Caco-2 (cell line): ENCODE measurements at regions not wholly inside any gene's neighbourhood (a gene's known extent, or its start where the extent isn't known, plus 50 kb on each side); places are given as distances from the start of the nearest gene placed in this dataset.

Source experiments
- BruUV-seq: library from RNA; stranded (reverse); fragments of 400-500 nt; replicated peaks from 2 replicates; lab custom pipeline; 2021; lab: Mats Ljungman, UMichigan
- CTCF ChIA-PET: fragments of 300-600 bp; sonication (Branson Sonifier 250); formaldehyde crosslinking; loops from one replicate; lab custom pipeline; 2022; ENCODE audit warnings: antibody characterized with exemption; lab: Charles Lee
- POLR2A ChIA-PET: fragments of 300-600 bp; sonication (Branson Sonifier 250); formaldehyde crosslinking; loops from one replicate; lab custom pipeline; 2022; ENCODE audit warnings: antibody characterized with exemption; lab: Charles Lee
- DNase-seq, 2 experiments: peaks; one replicate each; pipeline versions ENCODE4 v3.0.0 to v3.0.0-alpha.2; 2020 to 2022
- H3K27me3 ChIP-seq: replicated peaks from 2 replicates; pipeline ENCODE4 v1.6.0; 2011; ENCODE audit warnings: low read length; ENCODE audit not compliant: control insufficient read depth, insufficient read depth
- H3K36me3 ChIP-seq: 2 replicates; pipeline ENCODE4 v1.5.1; 2011; ENCODE audit warnings: low read length; ENCODE audit not compliant: control insufficient read depth, insufficient read depth
- H3K4me1 ChIP-seq: fragments of 250-450 bp; sonication (Bioruptor Pico); 2 replicates; pipeline ENCODE4 v1.5.1; 2020; ENCODE audit warnings: mild to moderate bottlenecking
- H3K4me3 ChIP-seq: 2 replicates; pipeline ENCODE4 v1.5.1; 2011; ENCODE audit warnings: low read depth, mild to moderate bottlenecking, control low read depth, low read length
- H3K9me3 ChIP-seq: fragments of 250-450 bp; sonication (Bioruptor Pico); 2 replicates; pipeline ENCODE4 v1.5.1; 2020; ENCODE audit warnings: mild to moderate bottlenecking, moderate library complexity
- H3K27ac Mint-ChIP-seq: one replicate; pipeline ENCODE4 v1.8.0; 2022; ENCODE audit warnings: mixed read lengths; ENCODE audit not compliant: unreplicated experiment
- H3K27me3 Mint-ChIP-seq: one replicate; pipeline ENCODE4 v1.8.0; 2022; ENCODE audit warnings: mixed read lengths; ENCODE audit not compliant: insufficient read depth, unreplicated experiment
- H3K36me3 Mint-ChIP-seq: one replicate; pipeline ENCODE4 v1.8.0; 2022; ENCODE audit warnings: mild to moderate bottlenecking, mixed read lengths; ENCODE audit not compliant: insufficient read depth, unreplicated experiment
- H3K4me1 Mint-ChIP-seq: one replicate; pipeline ENCODE4 v1.8.0; 2022; ENCODE audit warnings: low read depth, mixed read lengths; ENCODE audit not compliant: unreplicated experiment
- H3K4me3 Mint-ChIP-seq: one replicate; pipeline ENCODE4 v1.8.0; 2022; ENCODE audit warnings: mild to moderate bottlenecking, moderate library complexity, mixed read lengths; ENCODE audit not compliant: unreplicated experiment
- H3K9me3 Mint-ChIP-seq: one replicate; pipeline ENCODE4 v1.8.0; 2022; ENCODE audit warnings: mixed read lengths; ENCODE audit not compliant: unreplicated experiment
- CTCF ChIP-seq, 2 experiments: fragments of 200-600 bp in 1 of 2; IDR thresholded peaks; 1 replicate in 1 of 2; 2 replicates in 1 of 2; pipeline versions ENCODE4 v1.5.1 to v1.8.0; 2011 to 2022; ENCODE audit warnings: antibody characterized with exemption in 1 of 2, control low read depth in 1 of 2, inconsistent platforms in 1 of 2, low read depth in 1 of 2, low read length in 1 of 2, mild to moderate bottlenecking in 1 of 2, moderate library complexity in 1 of 2; ENCODE audit not compliant: insufficient read depth in 1 of 2, severe bottlenecking in 1 of 2, unreplicated experiment in 1 of 2
- intact Hi-C: fragments of 100-400 bp; cut with micrococcal nuclease; formaldehyde crosslinking; loops from one replicate; pipeline ENCODE4 v1.10.0; 2022; ENCODE audit not compliant: unreplicated experiment

GRCh38 chr10:113360870-113361269, 192.0 kb upstream of the HABP2 start:
- H3K9me3 ChIP-seq = no peaks in the 10 kb centered on the region
- POLR2A ChIA-PET = no interaction called here
- H3K27me3 ChIP-seq = peaks cover 1% of the 10 kb centered on the region

DNA sequence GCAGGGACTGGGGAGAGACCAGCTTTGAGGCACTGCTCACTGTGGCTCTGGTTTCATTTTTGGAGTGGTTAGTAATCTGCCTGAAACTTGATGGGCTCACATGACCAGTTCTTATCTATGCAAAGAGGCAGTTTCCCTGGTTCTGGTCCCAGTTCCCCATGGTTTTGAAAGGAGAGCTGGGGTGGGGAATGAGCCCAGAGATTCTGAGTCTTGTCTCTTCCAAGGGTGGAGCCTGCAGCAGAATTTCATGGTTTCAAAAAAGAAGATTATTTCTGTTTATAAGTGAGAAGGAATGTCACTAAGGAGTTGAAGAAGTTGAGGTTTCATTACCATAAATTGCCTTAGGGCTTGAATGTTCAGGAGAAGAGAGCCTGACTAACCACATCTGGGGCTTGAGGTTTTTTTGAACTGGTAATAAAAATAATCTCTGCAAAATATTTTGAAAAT, 190.2 kb upstream of the HABP2 start:
- Histone ChIP-seq H3K9me3 (no peaks in the 10 kb centered on the region), H3K4me3 (no peak overlapping the region), H3K36me3 (no peaks in the 10 kb centered on the region), H3K27me3 (peaks cover 1% of the 10 kb centered on the region; the same call in 1 of the 2 replicates), H3K4me1 (no peaks in the 10 kb centered on the region)
- H3K9me3 Mint-ChIP-seq = no peaks in the 10 kb centered on the region
- H3K4me1 Mint-ChIP-seq = peaks cover 8% of the 10 kb centered on the region
- H3K27ac Mint-ChIP-seq = peak overlapping the region; percentile 12
- CTCF ChIA-PET = no interaction called here
- H3K36me3 Mint-ChIP-seq = no peaks in the 10 kb centered on the region
- no TSS peak for BruUV-seq
- intact Hi-C loops = no loop called here
- peaks cover 4% of the 10 kb centered on the region for H3K27me3 Mint-ChIP-seq
- no peak overlapping the region for H3K4me3 Mint-ChIP-seq
- POLR2A ChIA-PET = no interaction called here
- no peak for TF ChIP-seq CTCF (IDR thresholded peaks at IDR 0.05; ENCODE audit: insufficient read depth in 1 of 2, low read depth in 1 of 2, low read length in 1 of 2, severe bottlenecking in 1 of 2, unreplicated experiment in 1 of 2)
- DNase-seq = no peak

More at GRCh38 chr10:113360870-113361269, 192.0 kb upstream of the HABP2 start:
- no peaks in the 10 kb centered on the region for H3K36me3 ChIP-seq
- H3K27ac Mint-ChIP-seq = no peak overlapping the region
- no peaks in the 10 kb centered on the region for H3K9me3 Mint-ChIP-seq
- peaks cover 4% of the 10 kb centered on the region for H3K27me3 Mint-ChIP-seq
- H3K36me3 Mint-ChIP-seq = no peaks in the 10 kb centered on the region
- H3K4me1 Mint-ChIP-seq = peaks cover 8% of the 10 kb centered on the region
- H3K4me3 Mint-ChIP-seq = no peak overlapping the region
- DNase-seq = no peak
- no peak overlapping the region for H3K4me3 ChIP-seq
- no peak for TF ChIP-seq CTCF (IDR thresholded peaks at IDR 0.05; ENCODE audit: insufficient read depth in 1 of 2, low read depth in 1 of 2, low read length in 1 of 2, severe bottlenecking in 1 of 2, unreplicated experiment in 1 of 2)
- no peaks in the 10 kb centered on the region for H3K4me1 ChIP-seq
- intact Hi-C loops = no loop called here
- BruUV-seq = no TSS peak
- CTCF ChIA-PET = interaction anchor here (0.9 kb wide), 1 partner anchor 115 kb away, joined by 3 read pairs; no protein-coding TSS in a partner anchor

DNA sequence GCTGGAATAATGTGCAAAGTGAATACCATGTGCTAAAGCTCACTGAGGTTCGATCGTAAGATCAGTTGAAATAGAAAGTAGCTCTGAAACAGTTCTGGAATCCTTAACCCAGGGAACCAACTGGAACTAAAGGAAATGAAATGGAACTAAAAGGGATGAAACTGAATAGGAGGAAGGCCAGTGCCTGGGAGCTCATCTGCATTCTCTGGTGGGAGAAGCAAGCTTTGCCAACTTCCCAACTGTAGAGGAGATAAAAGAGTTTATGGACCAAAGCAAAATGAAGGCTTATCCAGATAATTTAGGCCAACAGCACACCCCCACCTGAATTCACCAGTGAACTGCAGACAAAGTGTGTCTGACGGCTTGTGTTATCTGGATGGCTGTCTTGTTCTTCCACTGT, 188.6 kb upstream of the HABP2 start:
- Histone ChIP-seq H3K27me3 (peaks cover 1% of the 10 kb centered on the region; the same call in 1 of the 2 replicates), H3K9me3 (no peaks in the 10 kb centered on the region), H3K36me3 (no peaks in the 10 kb centered on the region), H3K4me3 (no peak overlapping the region), H3K4me1 (no peaks in the 10 kb centered on the region)
- H3K27ac Mint-ChIP-seq = no peak overlapping the region
- no peak for DNase-seq
- CTCF ChIA-PET = no interaction called here
- intact Hi-C loops = no loop called here
- no peaks in the 10 kb centered on the region for H3K36me3 Mint-ChIP-seq
- H3K27me3 Mint-ChIP-seq = peaks cover 13% of the 10 kb centered on the region
- POLR2A ChIA-PET = no interaction called here
- no TSS peak for BruUV-seq
- no peak for TF ChIP-seq CTCF (IDR thresholded peaks at IDR 0.05; ENCODE audit: insufficient read depth in 1 of 2, low read depth in 1 of 2, low read length in 1 of 2, severe bottlenecking in 1 of 2, unreplicated experiment in 1 of 2)
- H3K9me3 Mint-ChIP-seq = no peaks in the 10 kb centered on the region
- H3K4me3 Mint-ChIP-seq = no peak overlapping the region
- peaks cover 8% of the 10 kb centered on the region for H3K4me1 Mint-ChIP-seq
